MM.1S (cell line): ENCODE measurements at regions not wholly inside any gene's neighbourhood (a gene's known extent, or its start where the extent isn't known, plus 50 kb on each side); places are given as distances from the start of the nearest gene placed in this dataset.

Experiments
- DNase-seq: peaks from one replicate; pipeline ENCODE4 v3.0.0-alpha.2; 2015
- H2AFZ ChIP-seq: fragments of 300-600 bp; sonication (generic); 2 replicates; pipeline ENCODE4 v1.6.0; 2016; ENCODE audit warnings: antibody characterized with exemption, low read length
- H3F3A ChIP-seq: fragments of 300-600 bp; sonication (generic); 2 replicates; pipeline ENCODE4 v1.6.1; 2016; ENCODE audit warnings: mild to moderate bottlenecking, antibody characterized with exemption, low read length, moderate library complexity, mixed read lengths; ENCODE audit not compliant: insufficient read depth
- H3K27ac ChIP-seq: fragments of 300-600 bp; sonication (generic); 2 replicates; pipeline ENCODE4 v1.5.1; 2016; ENCODE audit warnings: mild to moderate bottlenecking, low read length
- H3K27me3 ChIP-seq: fragments of 300-600 bp; sonication (generic); replicated peaks from 2 replicates; pipeline ENCODE4 v1.6.0; 2016; ENCODE audit warnings: low read length; ENCODE audit not compliant: insufficient read depth
- H3K36me3 ChIP-seq: fragments of 300-600 bp; sonication (generic); replicated peaks from 2 replicates; pipeline ENCODE4 v1.6.1; 2016; ENCODE audit warnings: mild to moderate bottlenecking, low read length, mixed read lengths; ENCODE audit not compliant: insufficient read depth
- H3K4me1 ChIP-seq: fragments of 300-600 bp; sonication (generic); 2 replicates; pipeline ENCODE4 v1.6.1; 2016; ENCODE audit warnings: low read length, mixed read lengths
- H3K4me2 ChIP-seq: fragments of 300-600 bp; sonication (generic); 2 replicates; pipeline ENCODE4 v1.6.0; 2016; ENCODE audit warnings: low read depth, low read length
- H3K4me3 ChIP-seq: fragments of 300-600 bp; sonication (generic); 2 replicates; pipeline ENCODE4 v1.5.1; 2016; ENCODE audit warnings: low read length, mixed read lengths
- H3K79me2 ChIP-seq: fragments of 300-600 bp; sonication (generic); 2 replicates; pipeline ENCODE4 v1.6.1; 2016; ENCODE audit warnings: mixed run types, low read length, mixed read lengths
- H3K9ac ChIP-seq: fragments of 300-600 bp; sonication (generic); 2 replicates; pipeline ENCODE4 v1.6.1; 2016; ENCODE audit warnings: low read length, mixed read lengths
- H3K9me2 ChIP-seq: fragments of 300-600 bp; sonication (generic); replicated peaks from 2 replicates; pipeline ENCODE4 v1.6.1; 2016; ENCODE audit warnings: mild to moderate bottlenecking, low read length, mixed read lengths; ENCODE audit not compliant: insufficient read depth
- H3K9me3 ChIP-seq: fragments of 300-600 bp; sonication (generic); replicated peaks from 2 replicates; pipeline ENCODE4 v1.6.1; 2016; ENCODE audit warnings: mild to moderate bottlenecking, low read length, mixed read lengths; ENCODE audit not compliant: insufficient read depth
- H4K20me1 ChIP-seq: fragments of 300-600 bp; sonication (generic); 2 replicates; pipeline ENCODE4 v1.6.1; 2016; ENCODE audit warnings: mild to moderate bottlenecking, low read length, moderate library complexity, mixed read lengths; ENCODE audit not compliant: insufficient read depth
- EZH2 ChIP-seq: fragments of 300-600 bp; sonication (generic); optimal IDR thresholded peaks from 2 replicates; pipeline ENCODE3; 2017; ENCODE audit warnings: low read depth, mild to moderate bottlenecking, antibody characterized with exemption, low read length, mixed read lengths
- EZH2phosphoT487 ChIP-seq: fragments of 300-600 bp; sonication (generic); IDR thresholded peaks from 2 replicates; pipeline ENCODE4 v1.6.1; 2018; ENCODE audit warnings: antibody characterized with exemption, low read length
- TF ChIP-seq, protein P1 (sequence below): fragments of 300-600 bp; sonication (generic); IDR thresholded peaks from 2 replicates; pipeline ENCODE4 v1.5.1; 2016; ENCODE audit warnings: antibody characterized with exemption, low read length, mixed read lengths

DNA sequence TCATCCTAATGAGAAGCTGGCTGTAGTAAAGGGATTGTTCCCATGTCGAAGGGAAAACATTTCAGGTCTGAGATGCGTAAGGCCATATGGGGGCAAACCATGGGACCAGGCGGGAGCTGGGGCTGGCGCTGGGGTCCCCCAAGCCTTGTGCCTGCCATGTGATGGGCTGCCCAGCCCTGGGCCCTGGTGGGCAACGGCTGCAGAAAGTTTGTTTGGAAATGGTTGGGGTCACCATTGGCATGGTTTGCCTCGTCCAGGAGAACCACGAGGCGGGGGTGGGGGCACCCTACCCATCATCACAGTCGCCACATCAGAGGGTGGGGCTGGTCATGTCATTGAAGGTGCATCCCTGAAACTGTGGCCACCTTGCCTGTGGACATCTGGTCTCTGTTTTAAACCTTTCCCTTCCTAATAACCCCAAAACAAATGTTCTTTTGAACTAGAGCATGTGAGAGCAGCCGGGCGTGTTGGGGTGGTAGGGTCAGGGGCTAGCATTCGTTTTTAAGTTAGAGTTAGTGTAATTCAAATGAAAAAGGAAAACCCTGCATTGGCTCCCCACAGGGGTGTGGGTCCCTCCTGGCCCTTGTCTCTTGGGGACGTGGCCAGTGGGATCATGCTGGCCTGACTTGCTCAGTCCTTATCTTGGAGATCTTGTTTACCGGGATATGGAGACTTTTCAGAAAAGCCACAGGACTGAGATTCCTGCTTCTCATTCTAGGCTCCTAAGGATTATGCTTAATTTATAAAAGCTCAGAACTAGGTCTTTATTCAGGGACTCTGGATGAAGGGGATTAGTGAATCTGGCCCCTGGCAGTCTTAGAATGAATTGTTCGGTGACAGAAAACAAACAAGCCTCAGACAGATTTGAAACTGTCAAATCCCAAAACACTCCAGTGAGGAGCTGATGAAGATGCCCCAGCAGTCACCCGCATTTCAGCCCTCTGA, 98.5 kb downstream of the CTTN start:
- Histone ChIP-seq H3K27ac (no peak overlapping the region), H3F3A (no peaks in the 10 kb centered on the region), H3K4me2 (no peak overlapping the region), H3K9ac (no peak overlapping the region), H4K20me1 (no peaks in the 10 kb centered on the region), H2AFZ (no peak overlapping the region), H3K79me2 (no peaks in the 10 kb centered on the region), H3K4me3 (no peak overlapping the region), H3K36me3 (no peaks in the 10 kb centered on the region), H3K27me3 (peaks cover 95% of the 10 kb centered on the region), H3K9me2 (no peaks in the 10 kb centered on the region), H3K9me3 (no peaks in the 10 kb centered on the region), H3K4me1 (no peaks in the 10 kb centered on the region)
- DNase-seq, result no peak
- TF ChIP-seq, protein P1, sequence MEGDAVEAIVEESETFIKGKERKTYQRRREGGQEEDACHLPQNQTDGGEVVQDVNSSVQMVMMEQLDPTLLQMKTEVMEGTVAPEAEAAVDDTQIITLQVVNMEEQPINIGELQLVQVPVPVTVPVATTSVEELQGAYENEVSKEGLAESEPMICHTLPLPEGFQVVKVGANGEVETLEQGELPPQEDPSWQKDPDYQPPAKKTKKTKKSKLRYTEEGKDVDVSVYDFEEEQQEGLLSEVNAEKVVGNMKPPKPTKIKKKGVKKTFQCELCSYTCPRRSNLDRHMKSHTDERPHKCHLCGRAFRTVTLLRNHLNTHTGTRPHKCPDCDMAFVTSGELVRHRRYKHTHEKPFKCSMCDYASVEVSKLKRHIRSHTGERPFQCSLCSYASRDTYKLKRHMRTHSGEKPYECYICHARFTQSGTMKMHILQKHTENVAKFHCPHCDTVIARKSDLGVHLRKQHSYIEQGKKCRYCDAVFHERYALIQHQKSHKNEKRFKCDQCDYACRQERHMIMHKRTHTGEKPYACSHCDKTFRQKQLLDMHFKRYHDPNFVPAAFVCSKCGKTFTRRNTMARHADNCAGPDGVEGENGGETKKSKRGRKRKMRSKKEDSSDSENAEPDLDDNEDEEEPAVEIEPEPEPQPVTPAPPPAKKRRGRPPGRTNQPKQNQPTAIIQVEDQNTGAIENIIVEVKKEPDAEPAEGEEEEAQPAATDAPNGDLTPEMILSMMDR, result no peak
- TF ChIP-seq EZH2phosphoT487 (no peak), EZH2 (no peak)

DNA sequence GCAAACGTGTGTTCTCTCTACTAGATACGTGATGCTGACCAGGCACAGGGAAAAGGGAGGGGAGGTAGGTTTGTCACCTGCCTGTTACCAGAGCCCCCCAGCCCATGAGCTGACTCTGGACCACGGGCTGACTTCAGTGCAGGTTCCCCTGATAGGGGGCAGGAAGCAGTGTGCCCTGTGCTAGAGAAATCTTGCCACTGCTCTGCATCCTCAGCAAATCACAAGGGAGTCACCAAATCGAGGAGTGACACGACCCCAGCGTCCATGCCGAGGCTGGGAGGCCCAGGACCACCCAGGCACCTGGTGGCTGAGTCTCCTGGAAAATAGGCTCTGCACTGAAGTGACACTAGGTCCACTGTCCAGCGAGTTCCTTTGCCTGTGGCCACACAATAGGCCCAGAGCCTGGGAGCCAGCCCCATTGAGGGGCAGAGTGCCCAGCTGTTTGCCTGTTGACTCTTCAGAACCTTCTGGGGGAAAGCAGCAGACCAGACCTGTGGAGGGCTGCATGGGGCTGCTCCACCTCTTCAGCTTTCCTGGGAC, 99.3 kb downstream of the CTTN start:
- H3K27me3 ChIP-seq, result peaks cover 93% of the 10 kb centered on the region
- no peaks in the 10 kb centered on the region for H3K9me2 ChIP-seq
- no peaks in the 10 kb centered on the region for H3F3A ChIP-seq
- no peak overlapping the region for H3K4me2 ChIP-seq
- no peaks in the 10 kb centered on the region for H3K36me3 ChIP-seq
- no peaks in the 10 kb centered on the region for H3K4me1 ChIP-seq
- no peak overlapping the region for H3K4me3 ChIP-seq
- H3K27ac ChIP-seq, result no peak overlapping the region
- no peak for DNase-seq
- TF ChIP-seq EZH2, result no peak
- TF ChIP-seq, protein P1, result no peak
- TF ChIP-seq EZH2phosphoT487, result no peak
- H4K20me1 ChIP-seq, result no peaks in the 10 kb centered on the region
- H2AFZ ChIP-seq, result no peak overlapping the region
- no peaks in the 10 kb centered on the region for H3K79me2 ChIP-seq
- H3K9ac ChIP-seq, result no peak overlapping the region
- no peaks in the 10 kb centered on the region for H3K9me3 ChIP-seq

DNA sequence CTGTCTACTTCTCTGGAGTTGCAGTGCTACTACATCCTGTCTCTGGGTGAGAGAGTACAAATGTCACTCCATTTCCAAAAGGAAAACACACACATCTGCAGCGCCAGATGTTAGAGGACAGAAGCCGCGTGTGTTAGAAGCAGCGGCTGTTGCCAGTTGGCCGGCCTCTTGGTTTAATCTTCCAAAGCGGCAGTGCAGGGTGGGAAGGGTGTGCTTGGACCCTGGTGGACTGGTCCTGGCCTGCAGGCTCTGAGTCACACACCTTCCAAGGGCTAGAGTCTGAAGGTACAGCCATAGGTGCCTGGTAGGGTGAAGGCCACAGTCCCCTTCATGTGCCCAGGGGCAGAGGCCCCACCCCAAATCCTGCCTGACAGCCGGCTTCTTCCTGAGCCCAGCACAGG, 99.8 kb downstream of the CTTN start:
- H3K4me1 ChIP-seq, result no peaks in the 10 kb centered on the region
- H2AFZ ChIP-seq, result no peak overlapping the region
- no peaks in the 10 kb centered on the region for H3K9me2 ChIP-seq
- H3K9me3 ChIP-seq, result no peaks in the 10 kb centered on the region
- H3K9ac ChIP-seq, result no peak overlapping the region
- no peak overlapping the region for H3K4me2 ChIP-seq
- H3K27me3 ChIP-seq, result peaks cover 94% of the 10 kb centered on the region
- no peak for DNase-seq
- no peaks in the 10 kb centered on the region for H3K36me3 ChIP-seq
- no peak overlapping the region for H3K4me3 ChIP-seq
- H4K20me1 ChIP-seq, result no peaks in the 10 kb centered on the region
- H3K27ac ChIP-seq, result no peak overlapping the region
- H3K79me2 ChIP-seq, result no peaks in the 10 kb centered on the region
- no peak for TF ChIP-seq EZH2phosphoT487
- TF ChIP-seq EZH2, result no peak
- TF ChIP-seq, protein P1, result no peak
- H3F3A ChIP-seq, result no peaks in the 10 kb centered on the region
